GM19240 (cell line): ENCODE measurements at regions not wholly inside any gene's neighbourhood (a gene's known extent, or its start where the extent isn't known, plus 50 kb on each side); places are given as distances from the start of the nearest gene placed in this dataset.
"Not testable (repeated sequence)": the region's sequence is repeated elsewhere in the genome, so short reads cannot be mapped to it uniquely, and the experiment has no call there.

ENCODE experiments used
- DNase-seq: peaks from one replicate; pipeline ENCODE4 v3.0.0; 2011; ENCODE audit warnings: low spot score; ENCODE audit not compliant: insufficient read length

DNA sequence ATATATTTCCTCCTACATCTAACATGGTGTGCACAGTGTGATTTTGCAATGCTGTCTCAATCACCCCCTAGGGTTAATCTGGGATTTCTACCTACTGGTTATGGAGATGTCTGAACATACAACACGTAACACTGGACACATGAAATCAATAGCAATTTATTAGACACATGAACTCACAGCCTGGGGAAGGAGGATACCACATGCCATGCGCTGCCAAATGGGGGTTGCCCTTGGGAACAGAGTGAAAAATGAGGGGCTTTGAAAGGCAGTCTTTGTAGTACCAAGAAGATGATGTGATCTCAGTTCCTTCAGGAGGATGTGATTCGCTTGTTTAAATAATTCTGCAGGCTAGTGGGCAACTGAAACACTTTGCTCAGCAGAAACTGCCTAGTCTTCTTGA lies 253.6 kb upstream of the LRRC4C start:
- DNase-seq, result no peak

DNA sequence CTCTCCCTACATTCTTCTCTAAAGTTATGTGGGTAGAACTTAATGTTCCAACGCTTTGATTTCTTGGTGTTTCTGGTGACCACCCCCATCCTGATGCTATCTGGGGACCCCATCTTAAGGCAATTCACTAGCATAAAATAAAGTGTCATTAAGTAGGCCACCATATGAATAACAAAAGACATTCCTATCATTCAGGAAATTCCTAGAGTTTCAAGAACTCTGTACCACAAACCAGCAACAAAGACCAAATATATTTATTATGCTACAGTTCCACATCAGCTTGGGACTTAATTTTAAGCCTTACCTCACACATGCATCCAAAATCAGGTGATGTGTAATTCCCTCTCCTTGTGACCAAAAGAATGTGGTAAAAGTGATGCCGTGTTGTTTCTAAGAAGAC lies 254.6 kb upstream of the LRRC4C start:
- DNase-seq, result no peak

GRCh38 chr11:41716862-41717261 lies 257.4 kb upstream of the LRRC4C start:
- no peak for DNase-seq

DNA sequence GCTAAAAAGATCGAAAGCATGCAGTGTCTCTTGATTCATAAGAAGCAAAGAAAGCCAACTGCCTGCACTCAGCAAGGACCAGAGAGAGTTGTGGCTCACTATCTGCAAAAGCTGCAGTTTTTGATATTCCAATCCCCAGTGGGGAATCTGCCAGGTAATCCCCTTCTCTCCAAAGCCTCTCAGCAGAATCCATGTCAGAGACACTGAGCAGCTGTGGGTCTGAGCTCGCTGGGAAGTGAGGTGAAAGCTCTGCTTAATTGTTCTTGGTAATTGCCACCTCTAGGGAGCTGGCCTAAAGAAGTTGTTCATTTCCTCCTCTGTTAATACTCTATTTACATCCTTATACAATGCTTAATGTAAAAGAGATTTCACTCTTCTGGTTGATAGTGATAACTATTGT lies 261.3 kb upstream of the LRRC4C start:
- DNase-seq, result no peak

- not testable (repeated sequence) for DNase-seq
These were observed 268.7 kb upstream of the LRRC4C start for GRCh38 chr11:41728161-41728560.

GRCh38 chr11:41775296-41775695 lies 315.8 kb upstream of the LRRC4C start:
- no peak for DNase-seq

DNA sequence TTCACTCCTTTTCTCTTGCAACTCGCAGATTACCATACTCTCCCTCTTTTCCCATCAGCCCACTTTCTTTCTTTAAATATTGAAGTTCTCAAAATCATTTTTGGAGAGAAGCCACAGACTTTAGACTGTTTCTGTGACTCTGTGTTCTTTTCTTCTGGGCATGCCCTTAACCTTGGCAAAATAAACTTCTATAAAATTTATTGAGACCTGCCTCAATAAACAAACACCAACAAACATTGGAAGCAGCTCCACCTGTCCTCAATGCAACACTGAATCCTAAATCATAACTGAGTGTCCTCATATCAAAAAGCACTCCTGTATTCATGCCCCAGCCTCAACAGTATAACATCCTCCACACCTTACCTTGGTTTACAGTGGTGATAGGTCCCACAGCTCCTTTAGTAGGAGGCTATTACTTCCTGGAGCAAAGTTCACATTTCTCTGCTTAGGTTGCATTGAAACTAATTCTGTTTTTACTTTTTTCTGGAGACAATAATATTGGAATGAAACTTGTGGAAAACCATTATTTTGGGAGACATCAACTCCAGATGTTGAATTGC lies 320.0 kb upstream of the LRRC4C start:
- DNase-seq, result no peak

GRCh38 chr11:41781441-41781840 lies 322.0 kb upstream of the LRRC4C start:
- DNase-seq, result no peak

GRCh38 chr11:41784513-41785335 lies 325.3 kb upstream of the LRRC4C start:
- DNase-seq, result no peak

DNA sequence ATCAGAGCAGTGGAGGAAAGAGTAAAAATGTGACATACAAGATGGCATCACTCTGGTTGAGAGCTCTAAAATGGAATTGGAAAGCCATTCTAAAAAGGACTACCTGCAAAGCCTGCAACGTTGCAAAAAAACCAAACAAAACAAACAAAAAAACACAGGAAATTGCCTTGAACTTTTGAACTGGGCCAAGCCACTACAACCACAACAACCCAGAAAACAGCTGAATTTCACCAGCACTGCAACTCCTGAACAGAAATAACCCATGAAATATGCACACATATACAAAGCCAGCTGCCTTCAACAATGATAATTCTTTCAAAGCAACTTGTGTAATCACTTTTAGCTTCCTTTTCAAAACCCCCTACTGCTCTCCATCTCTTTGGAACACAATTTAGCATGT lies 326.6 kb upstream of the LRRC4C start:
- no peak for DNase-seq

DNA sequence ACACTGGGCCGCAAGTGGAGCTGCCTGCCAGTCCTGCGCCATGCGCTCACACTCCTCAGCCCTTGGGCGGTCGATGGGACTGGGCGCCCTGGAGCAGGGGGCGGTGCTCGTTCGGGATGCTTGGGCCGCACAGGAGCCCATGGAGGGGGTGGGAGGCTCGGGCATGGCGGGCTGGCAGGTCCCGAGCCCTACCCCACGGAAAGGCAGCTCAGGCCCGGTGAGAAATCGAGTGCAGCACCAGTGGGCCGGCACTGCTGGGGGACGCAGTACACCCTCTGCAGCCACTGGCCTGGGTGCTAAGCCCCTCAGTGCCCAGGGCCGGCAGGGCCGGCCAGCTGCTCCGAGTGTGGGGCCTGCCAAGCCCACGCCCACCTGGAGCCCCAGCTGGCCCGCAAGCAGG lies 328.7 kb upstream of the LRRC4C start:
- DNase-seq, result no peak

- DNase-seq, result no peak
These were observed 329.9 kb upstream of the LRRC4C start for GRCh38 chr11:41789376-41789775.

DNA sequence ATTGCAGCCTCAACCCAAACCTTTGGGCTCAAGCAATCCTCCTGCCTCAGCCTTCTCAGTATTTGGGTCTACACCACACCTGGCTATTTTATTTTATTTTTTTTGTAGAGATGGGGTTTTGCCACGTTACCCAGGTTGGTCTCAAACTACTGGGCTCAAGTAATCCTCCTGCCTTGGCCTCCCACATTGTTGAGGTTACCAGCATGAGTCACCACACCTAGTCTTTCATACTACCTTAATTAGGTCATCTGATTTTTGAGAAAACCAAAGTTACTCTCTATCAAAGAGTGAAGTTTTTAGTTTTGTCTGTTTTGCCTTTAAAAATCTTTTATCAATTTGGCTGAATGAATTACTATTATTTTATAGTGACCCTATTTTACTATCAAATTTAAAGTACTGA lies 335.6 kb upstream of the LRRC4C start:
- no peak for DNase-seq

DNA sequence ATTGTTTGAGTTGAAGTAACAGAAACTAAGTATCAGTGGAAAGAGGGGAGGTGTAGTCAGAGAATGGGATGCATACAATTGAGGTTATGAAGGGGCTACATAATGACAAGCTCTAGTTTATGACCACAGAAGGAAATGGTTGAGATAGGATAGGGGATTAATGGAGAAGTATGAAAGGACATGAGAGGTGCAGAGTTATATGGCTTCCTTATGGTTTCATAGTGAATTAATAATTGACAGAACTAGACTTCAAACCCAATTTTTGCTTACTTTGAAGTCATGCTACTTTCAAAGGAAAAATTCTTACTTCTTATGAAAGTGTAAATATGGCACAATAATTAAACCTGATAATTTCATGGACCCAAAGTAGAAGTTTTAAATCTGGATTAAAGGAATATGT lies 340.3 kb upstream of the LRRC4C start:
- DNase-seq, result no peak

- no peak for DNase-seq
These were observed 344.4 kb upstream of the LRRC4C start for GRCh38 chr11:41803895-41804294.

GRCh38 chr11:41816396-41816795 lies 356.9 kb upstream of the LRRC4C start:
- DNase-seq, result no peak

GRCh38 chr11:41824287-41824686 lies 364.8 kb upstream of the LRRC4C start:
- not testable (repeated sequence) for DNase-seq

DNA sequence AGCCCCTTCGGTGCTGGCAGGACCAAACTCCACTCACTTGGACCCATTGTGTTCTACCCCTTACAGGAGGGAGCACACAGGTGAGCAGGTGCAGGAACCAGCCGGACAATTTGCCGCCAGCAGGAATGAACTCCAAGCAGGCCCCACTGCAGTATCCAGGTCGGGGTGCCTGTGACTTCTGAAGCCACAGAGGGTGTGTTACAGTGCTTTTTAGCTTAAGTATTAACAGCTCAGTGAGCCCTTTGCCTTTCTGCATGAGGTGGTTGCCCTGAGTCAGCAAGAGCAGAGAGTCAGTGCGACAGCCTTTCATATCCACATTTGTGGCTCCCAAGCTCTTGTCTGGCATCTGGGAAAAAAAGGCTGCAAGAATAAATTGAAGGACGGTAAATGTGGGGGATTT lies 366.6 kb upstream of the LRRC4C start:
- no peak for DNase-seq

DNA sequence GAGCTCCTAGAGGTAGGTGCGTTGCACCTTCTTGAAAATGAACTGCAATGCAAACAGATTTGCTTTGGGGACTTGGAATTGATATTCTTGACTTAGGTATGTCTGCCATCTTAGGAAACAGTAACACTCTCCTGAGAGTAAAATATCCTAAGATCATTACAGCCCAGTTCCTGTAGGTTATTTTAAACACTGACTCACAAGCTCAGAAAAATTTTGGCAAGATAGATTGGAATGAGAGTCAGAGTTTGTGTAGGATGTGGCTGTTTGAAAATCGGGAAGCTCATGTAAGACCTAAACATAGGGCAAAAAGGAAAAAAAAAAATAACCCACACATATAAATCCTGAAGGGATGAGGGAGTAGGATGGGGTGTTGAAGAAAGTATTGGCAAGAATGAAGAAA lies 377.0 kb upstream of the LRRC4C start:
- no peak for DNase-seq

DNA sequence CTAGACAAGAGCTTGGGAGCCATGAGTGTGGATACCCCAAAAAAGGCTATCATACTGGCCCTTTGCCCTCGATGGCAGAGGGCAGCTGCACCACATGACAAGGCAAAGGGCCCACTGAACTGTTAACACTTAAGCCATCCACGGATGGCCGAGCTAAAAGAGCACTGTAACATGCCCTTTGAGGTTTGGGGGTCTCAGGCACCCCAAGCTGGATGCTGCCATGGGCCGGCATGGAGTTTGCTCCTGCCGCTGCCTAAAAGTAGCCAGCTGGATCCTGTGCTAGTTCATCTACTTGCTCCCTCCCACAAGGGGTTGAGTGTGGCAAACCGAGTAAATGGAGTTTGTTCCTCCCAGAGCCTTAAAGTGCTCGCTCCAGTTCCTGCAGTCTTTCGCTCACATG lies 383.2 kb upstream of the LRRC4C start:
- no peak for DNase-seq

DNA sequence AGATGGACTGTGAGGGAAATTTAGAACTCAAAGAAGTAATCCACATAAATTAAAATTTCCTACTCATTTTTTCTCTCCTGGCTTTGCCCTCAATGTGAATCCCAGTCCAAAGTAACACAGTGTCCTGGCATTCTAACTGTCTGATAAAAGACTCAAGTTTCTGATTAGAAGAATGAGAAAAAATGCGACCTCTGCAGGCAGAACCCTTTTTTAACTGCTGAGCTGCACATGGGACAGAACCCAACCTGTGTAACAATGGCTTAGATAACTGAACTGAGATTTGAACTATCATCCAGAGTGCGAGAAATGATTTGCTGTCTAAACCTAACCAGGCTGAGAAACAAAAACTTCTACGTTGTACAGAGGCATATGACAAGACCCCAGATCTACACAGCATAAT lies 385.6 kb upstream of the LRRC4C start:
- DNase-seq, result no peak

GRCh38 chr11:41848349-41848748 lies 388.9 kb upstream of the LRRC4C start:
- DNase-seq, result no peak

- DNase-seq, result no peak
These were observed 389.8 kb upstream of the LRRC4C start for GRCh38 chr11:41849250-41849649.
